Liver (tissue), 8 donors: ENCODE measurements at regions not wholly inside any gene's neighbourhood (a gene's known extent, or its start where the extent isn't known, plus 50 kb on each side); places are given as distances from the start of the nearest gene placed in this dataset.

Experiments used
- DNase-seq: peaks from one replicate; pipeline ENCODE4 v3.0.0-alpha.2; 2017; ENCODE audit warnings: low spot score
- H3K27ac ChIP-seq, 2 donors: one replicate each; pipeline ENCODE4 v1.7.0; 2013; ENCODE audit warnings: inconsistent platforms in 2 of 2, low read length in 2 of 2, control low read depth in 1 of 2, low read depth in 1 of 2, mild to moderate bottlenecking in 1 of 2
- H3K27me3 ChIP-seq, 4 donors: one replicate each; pipeline versions ENCODE4 v1.6.1 to v1.7.0; 2013; ENCODE audit warnings: low read length in 3 of 4, inconsistent platforms in 1 of 4, mild to moderate bottlenecking in 1 of 4, moderate library complexity in 1 of 4; ENCODE audit not compliant: control insufficient read depth in 4 of 4, insufficient read depth in 4 of 4
- H3K36me3 ChIP-seq, 4 donors: one replicate each; pipeline versions ENCODE4 v1.6.1 to v1.7.0; 2013; ENCODE audit warnings: low read length in 3 of 4, mild to moderate bottlenecking in 3 of 4, low read depth in 1 of 4, moderate library complexity in 1 of 4; ENCODE audit not compliant: control insufficient read depth in 4 of 4, insufficient read depth in 3 of 4
- H3K4me1 ChIP-seq, 4 donors: one replicate each; pipeline versions ENCODE4 v1.6.1 to v1.7.0; 2013; ENCODE audit warnings: low read length in 3 of 4, mild to moderate bottlenecking in 3 of 4, moderate library complexity in 1 of 4; ENCODE audit not compliant: control insufficient read depth in 4 of 4, insufficient read depth in 4 of 4
- H3K4me3 ChIP-seq, 3 donors: one replicate each; pipeline versions ENCODE4 v1.6.1 to v1.7.0; 2013; ENCODE audit warnings: low read length in 3 of 3, control low read depth in 1 of 3, low read depth in 1 of 3, mild to moderate bottlenecking in 1 of 3
- H3K9ac ChIP-seq, 2 donors: one replicate each; pipeline ENCODE4 v1.7.0; 2013; ENCODE audit warnings: low read length in 2 of 2, mild to moderate bottlenecking in 2 of 2, moderate library complexity in 2 of 2, control low read depth in 1 of 2, low read depth in 1 of 2
- H3K9me3 ChIP-seq, 4 donors: one replicate each; pipeline versions ENCODE4 v1.6.1 to v1.7.0; 2013; ENCODE audit warnings: low read length in 3 of 4; ENCODE audit not compliant: control insufficient read depth in 4 of 4
- EGR1 ChIP-seq, 2 donors: IDR thresholded peaks; 2 replicates each; pipeline ENCODE4 v1.6.1; 2016 to 2018; ENCODE audit warnings: antibody characterized with exemption in 2 of 2, low read depth in 2 of 2
- FOXA2 ChIP-seq: IDR thresholded peaks from 2 replicates; pipeline ENCODE4 v1.6.1; 2016; ENCODE audit warnings: antibody characterized with exemption
- GABPA ChIP-seq, 2 donors: IDR thresholded peaks in 1 of 2; conservative IDR thresholded peaks in 1 of 2; 2 replicates each; pipeline ENCODE4 v1.6.1; 2016; ENCODE audit warnings: antibody characterized with exemption in 2 of 2, mild to moderate bottlenecking in 1 of 2, moderate library complexity in 1 of 2
- HNF4A ChIP-seq, 2 donors: conservative IDR thresholded peaks; 2 replicates each; pipeline ENCODE4 v1.6.1; 2016; ENCODE audit warnings: antibody characterized with exemption in 2 of 2, mild to moderate bottlenecking in 2 of 2
- HNF4G ChIP-seq: IDR thresholded peaks from 2 replicates; pipeline ENCODE4 v1.6.1; 2016; ENCODE audit warnings: antibody characterized with exemption
- RAD21 ChIP-seq, 2 donors: IDR thresholded peaks; 2 replicates each; pipeline ENCODE4 v1.6.1; 2016; ENCODE audit warnings: antibody characterized with exemption in 2 of 2, mild to moderate bottlenecking in 2 of 2
- RXRA ChIP-seq, 2 donors: IDR thresholded peaks; 2 replicates each; pipeline ENCODE4 v1.6.1; 2017 to 2018; ENCODE audit warnings: antibody characterized with exemption in 2 of 2, mild to moderate bottlenecking in 1 of 2
- SP1 ChIP-seq: IDR thresholded peaks from 2 replicates; pipeline ENCODE4 v1.6.1; 2018; ENCODE audit warnings: antibody characterized with exemption, mild to moderate bottlenecking
- TAF1 ChIP-seq: conservative IDR thresholded peaks from 2 replicates; pipeline ENCODE4 v1.6.1; 2016; ENCODE audit warnings: antibody characterized with exemption, mild to moderate bottlenecking
- YY1 ChIP-seq: IDR thresholded peaks from 2 replicates; pipeline ENCODE4 v1.6.1; 2016; ENCODE audit warnings: antibody characterized with exemption, mild to moderate bottlenecking
- WGBS: extraction: QIAGEN DNeasy Blood & Tissue Kit; methylation state at CpG from one replicate; pipeline ENCODE4 v1.1.7; 2013; 5-methylcytosine and 5-hydroxymethylcytosine counted together
- TF ChIP-seq, protein P1 (sequence below): IDR thresholded peaks from 2 replicates; pipeline ENCODE4 v1.6.1; 2016; ENCODE audit warnings: antibody characterized with exemption
- TF ChIP-seq, protein P2 (sequence below): IDR thresholded peaks from 2 replicates; pipeline ENCODE4 v1.6.1; 2016; ENCODE audit warnings: antibody characterized with exemption, mild to moderate bottlenecking
- TF ChIP-seq, protein P3 (sequence below): IDR thresholded peaks from 2 replicates; pipeline ENCODE4 v1.6.1; 2016; ENCODE audit warnings: antibody characterized with exemption
- TF ChIP-seq, protein P4 (sequence below): IDR thresholded peaks from 2 replicates; pipeline ENCODE4 v1.6.1; 2016; ENCODE audit warnings: antibody characterized with exemption
- TF ChIP-seq, protein P5 (sequence below): fragments of 150-350 bp; IDR thresholded peaks from 2 replicates; pipeline ENCODE4 v1.5.1; 2017; ENCODE audit warnings: improper control_type of control experiment, low read depth, low read length; ENCODE audit not compliant: missing input control
- donor health status: healthy.
- donor health status: healthy.
- donor health status: healthy.
- donor health status: healthy.
- donor health status: healthy.

DNA sequence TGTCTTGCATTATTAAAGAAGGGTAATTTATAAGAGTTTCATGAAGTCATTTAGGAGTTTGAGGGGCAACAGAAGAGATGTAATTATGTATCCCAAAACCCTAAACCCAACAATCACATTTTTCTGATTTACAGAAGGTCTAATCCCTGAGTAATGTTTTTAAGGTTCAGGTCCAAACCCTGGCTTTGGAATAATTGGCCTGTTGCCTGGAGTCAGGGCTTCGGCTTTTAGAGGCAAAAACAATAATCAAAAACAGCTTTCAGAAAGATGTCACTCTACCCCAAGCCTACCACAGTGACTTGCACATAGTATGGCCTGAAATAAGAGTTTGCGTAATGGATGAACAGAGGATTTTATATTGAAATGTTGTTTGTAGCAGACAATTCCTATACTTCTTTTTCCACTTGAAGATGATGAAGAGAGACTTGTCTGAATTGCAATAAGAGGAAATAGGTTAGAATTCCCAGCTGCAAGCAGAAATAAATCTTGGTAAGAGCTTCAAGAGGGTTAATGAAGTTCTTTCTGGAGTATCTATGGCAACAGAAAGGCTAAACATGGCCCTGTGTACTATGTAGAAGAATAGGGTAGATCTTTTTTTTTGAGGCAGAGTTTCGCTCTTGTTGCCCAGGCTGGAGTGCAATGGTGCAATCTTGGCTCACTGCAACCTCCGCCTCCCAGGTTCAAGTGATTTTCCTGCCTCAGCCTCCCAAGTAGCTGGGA is 152.0 kb downstream of the GPBP1 start:
- TF ChIP-seq, protein P1, sequence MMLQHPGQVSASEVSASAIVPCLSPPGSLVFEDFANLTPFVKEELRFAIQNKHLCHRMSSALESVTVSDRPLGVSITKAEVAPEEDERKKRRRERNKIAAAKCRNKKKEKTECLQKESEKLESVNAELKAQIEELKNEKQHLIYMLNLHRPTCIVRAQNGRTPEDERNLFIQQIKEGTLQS = no peak
- TF ChIP-seq HNF4A (conservative IDR thresholded peaks at IDR 0.05) (no peak), EGR1 (IDR thresholded peaks at IDR 0.05; ENCODE audit: low read depth in 2 of 2) (no peak), TAF1 (no peak), HNF4G (no peak), FOXA2 (no peak), YY1 (no peak), RAD21 (IDR thresholded peaks at IDR 0.05) (no peak), GABPA (IDR thresholded peaks at IDR 0.05 in 1 of 2, conservative IDR thresholded peaks at IDR 0.05 in 1 of 2) (no peak), RXRA (IDR thresholded peaks at IDR 0.05) (no peak), SP1 (no peak)
- TF ChIP-seq, protein P2, sequence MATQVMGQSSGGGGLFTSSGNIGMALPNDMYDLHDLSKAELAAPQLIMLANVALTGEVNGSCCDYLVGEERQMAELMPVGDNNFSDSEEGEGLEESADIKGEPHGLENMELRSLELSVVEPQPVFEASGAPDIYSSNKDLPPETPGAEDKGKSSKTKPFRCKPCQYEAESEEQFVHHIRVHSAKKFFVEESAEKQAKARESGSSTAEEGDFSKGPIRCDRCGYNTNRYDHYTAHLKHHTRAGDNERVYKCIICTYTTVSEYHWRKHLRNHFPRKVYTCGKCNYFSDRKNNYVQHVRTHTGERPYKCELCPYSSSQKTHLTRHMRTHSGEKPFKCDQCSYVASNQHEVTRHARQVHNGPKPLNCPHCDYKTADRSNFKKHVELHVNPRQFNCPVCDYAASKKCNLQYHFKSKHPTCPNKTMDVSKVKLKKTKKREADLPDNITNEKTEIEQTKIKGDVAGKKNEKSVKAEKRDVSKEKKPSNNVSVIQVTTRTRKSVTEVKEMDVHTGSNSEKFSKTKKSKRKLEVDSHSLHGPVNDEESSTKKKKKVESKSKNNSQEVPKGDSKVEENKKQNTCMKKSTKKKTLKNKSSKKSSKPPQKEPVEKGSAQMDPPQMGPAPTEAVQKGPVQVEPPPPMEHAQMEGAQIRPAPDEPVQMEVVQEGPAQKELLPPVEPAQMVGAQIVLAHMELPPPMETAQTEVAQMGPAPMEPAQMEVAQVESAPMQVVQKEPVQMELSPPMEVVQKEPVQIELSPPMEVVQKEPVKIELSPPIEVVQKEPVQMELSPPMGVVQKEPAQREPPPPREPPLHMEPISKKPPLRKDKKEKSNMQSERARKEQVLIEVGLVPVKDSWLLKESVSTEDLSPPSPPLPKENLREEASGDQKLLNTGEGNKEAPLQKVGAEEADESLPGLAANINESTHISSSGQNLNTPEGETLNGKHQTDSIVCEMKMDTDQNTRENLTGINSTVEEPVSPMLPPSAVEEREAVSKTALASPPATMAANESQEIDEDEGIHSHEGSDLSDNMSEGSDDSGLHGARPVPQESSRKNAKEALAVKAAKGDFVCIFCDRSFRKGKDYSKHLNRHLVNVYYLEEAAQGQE = no peak
- TF ChIP-seq, protein P3, sequence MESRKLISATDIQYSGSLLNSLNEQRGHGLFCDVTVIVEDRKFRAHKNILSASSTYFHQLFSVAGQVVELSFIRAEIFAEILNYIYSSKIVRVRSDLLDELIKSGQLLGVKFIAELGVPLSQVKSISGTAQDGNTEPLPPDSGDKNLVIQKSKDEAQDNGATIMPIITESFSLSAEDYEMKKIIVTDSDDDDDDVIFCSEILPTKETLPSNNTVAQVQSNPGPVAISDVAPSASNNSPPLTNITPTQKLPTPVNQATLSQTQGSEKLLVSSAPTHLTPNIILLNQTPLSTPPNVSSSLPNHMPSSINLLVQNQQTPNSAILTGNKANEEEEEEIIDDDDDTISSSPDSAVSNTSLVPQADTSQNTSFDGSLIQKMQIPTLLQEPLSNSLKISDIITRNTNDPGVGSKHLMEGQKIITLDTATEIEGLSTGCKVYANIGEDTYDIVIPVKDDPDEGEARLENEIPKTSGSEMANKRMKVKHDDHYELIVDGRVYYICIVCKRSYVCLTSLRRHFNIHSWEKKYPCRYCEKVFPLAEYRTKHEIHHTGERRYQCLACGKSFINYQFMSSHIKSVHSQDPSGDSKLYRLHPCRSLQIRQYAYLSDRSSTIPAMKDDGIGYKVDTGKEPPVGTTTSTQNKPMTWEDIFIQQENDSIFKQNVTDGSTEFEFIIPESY = no peak
- TF ChIP-seq, protein P4, sequence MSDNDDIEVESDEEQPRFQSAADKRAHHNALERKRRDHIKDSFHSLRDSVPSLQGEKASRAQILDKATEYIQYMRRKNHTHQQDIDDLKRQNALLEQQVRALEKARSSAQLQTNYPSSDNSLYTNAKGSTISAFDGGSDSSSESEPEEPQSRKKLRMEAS = no peak
- TF ChIP-seq, protein P5, sequence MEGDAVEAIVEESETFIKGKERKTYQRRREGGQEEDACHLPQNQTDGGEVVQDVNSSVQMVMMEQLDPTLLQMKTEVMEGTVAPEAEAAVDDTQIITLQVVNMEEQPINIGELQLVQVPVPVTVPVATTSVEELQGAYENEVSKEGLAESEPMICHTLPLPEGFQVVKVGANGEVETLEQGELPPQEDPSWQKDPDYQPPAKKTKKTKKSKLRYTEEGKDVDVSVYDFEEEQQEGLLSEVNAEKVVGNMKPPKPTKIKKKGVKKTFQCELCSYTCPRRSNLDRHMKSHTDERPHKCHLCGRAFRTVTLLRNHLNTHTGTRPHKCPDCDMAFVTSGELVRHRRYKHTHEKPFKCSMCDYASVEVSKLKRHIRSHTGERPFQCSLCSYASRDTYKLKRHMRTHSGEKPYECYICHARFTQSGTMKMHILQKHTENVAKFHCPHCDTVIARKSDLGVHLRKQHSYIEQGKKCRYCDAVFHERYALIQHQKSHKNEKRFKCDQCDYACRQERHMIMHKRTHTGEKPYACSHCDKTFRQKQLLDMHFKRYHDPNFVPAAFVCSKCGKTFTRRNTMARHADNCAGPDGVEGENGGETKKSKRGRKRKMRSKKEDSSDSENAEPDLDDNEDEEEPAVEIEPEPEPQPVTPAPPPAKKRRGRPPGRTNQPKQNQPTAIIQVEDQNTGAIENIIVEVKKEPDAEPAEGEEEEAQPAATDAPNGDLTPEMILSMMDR = no peak
- no peaks in the 10 kb centered on the region for H3K4me1 ChIP-seq
- WGBS = 89% methylated on average over 4 of the region's 4 CpGs

More for the DNA sequence above, 152.0 kb downstream of the GPBP1 start:
- no peak for DNase-seq
- no peak overlapping the region for H3K4me3 ChIP-seq
- H3K27me3 ChIP-seq = no peaks in the 10 kb centered on the region
- H3K36me3 ChIP-seq = no peaks in the 10 kb centered on the region
- H3K9ac ChIP-seq = no peak overlapping the region
- H3K27ac ChIP-seq = no peak overlapping the region
- no peaks in the 10 kb centered on the region for H3K9me3 ChIP-seq
